B cell (primary cell): ENCODE measurements at regions not wholly inside any gene's neighbourhood (a gene's known extent, or its start where the extent isn't known, plus 50 kb on each side); places are given as distances from the start of the nearest gene placed in this dataset.

Experiments
- ATAC-seq: fragments of 200-7000 bp; cut with Tn5 transposase; one replicate; pipeline ENCODE4 v1.10.0; 2021; ENCODE audit warnings: low read depth, mild to moderate bottlenecking, moderate number of reproducible peaks, moderate library complexity
- CTCF ChIA-PET: fragments of 350-600 bp; sonication (Branson Sonifier 250); formaldehyde crosslinking; loops from one replicate; lab custom pipeline; 2021; ENCODE audit warnings: antibody characterized with exemption, inconsistent platforms; lab: Charles Lee
- POLR2A ChIA-PET: fragments of 350-600 bp; sonication (Branson Sonifier 250); formaldehyde crosslinking; loops from one replicate; lab custom pipeline; 2021; ENCODE audit warnings: antibody characterized with exemption; lab: Charles Lee
- DNase-seq: peaks from one replicate; pipeline ENCODE4 v3.0.0; 2013
- H2AFZ ChIP-seq: 2 replicates; pipeline ENCODE4 v1.6.1; 2012; ENCODE audit warnings: mild to moderate bottlenecking, low read depth, low read length; ENCODE audit not compliant: insufficient read depth, poor library complexity, severe bottlenecking
- H3K27ac ChIP-seq, 2 donors: 1 replicate in 1 of 2; 2 replicates in 1 of 2; pipeline ENCODE4 v1.5.1; 2012 to 2013; ENCODE audit warnings: low read length in 2 of 2, mild to moderate bottlenecking in 2 of 2, moderate library complexity in 1 of 2
- H3K27me3 ChIP-seq, 4 experiments: fragments of 200-600 bp in 1 of 4; sonication (generic) in 1 of 4; replicated peaks in 1 of 4; 1 replicate in 2 of 4; 2 replicates in 2 of 4; pipeline versions ENCODE4 v1.6.1 to v1.7.0; 2013 to 2016; ENCODE audit warnings: low read length in 3 of 4, mild to moderate bottlenecking in 2 of 4, mixed read lengths in 1 of 4, moderate library complexity in 1 of 4; ENCODE audit not compliant: insufficient read depth in 4 of 4, control insufficient read depth in 3 of 4; ENCODE audit errors: control extremely low read depth in 1 of 4
- H3K36me3 ChIP-seq, 2 experiments: replicated peaks in 1 of 2; 1 replicate in 1 of 2; 2 replicates in 1 of 2; pipeline versions ENCODE4 v1.6.1 to v1.7.1; 2013; ENCODE audit warnings: low read length in 1 of 2; ENCODE audit not compliant: insufficient read depth in 2 of 2, control insufficient read depth in 1 of 2; ENCODE audit errors: control extremely low read depth in 1 of 2, extremely low read depth in 1 of 2
- H3K4me1 ChIP-seq, 2 donors: fragments of 200-600 bp in 1 of 2; sonication (generic) in 1 of 2; 1 replicate in 1 of 2; 2 replicates in 1 of 2; pipeline versions ENCODE4 v1.5.1 to v1.6.1; 2013 to 2017; ENCODE audit warnings: low read length in 2 of 2; ENCODE audit not compliant: control insufficient read depth in 2 of 2, insufficient read depth in 2 of 2
- H3K4me2 ChIP-seq: replicated peaks from 2 replicates; pipeline ENCODE3; 2012; ENCODE audit warnings: mild to moderate bottlenecking, low read depth, low read length; ENCODE audit not compliant: poor library complexity, severe bottlenecking
- H3K4me3 ChIP-seq, 5 experiments: fragments of 200-600 bp in 1 of 5; sonication (generic) in 1 of 5; 1 replicate in 3 of 5; 2 replicates in 2 of 5; pipeline versions ENCODE4 v1.5.1 to v1.7.0; 2011 to 2016; ENCODE audit warnings: low read length in 4 of 5, mild to moderate bottlenecking in 4 of 5, low read depth in 2 of 5, control low read depth in 1 of 5, moderate library complexity in 1 of 5; ENCODE audit not compliant: insufficient read depth in 1 of 5; ENCODE audit errors: control extremely low read depth in 1 of 5, extremely low read depth in 1 of 5
- H3K79me2 ChIP-seq: fragments of 200-600 bp; sonication (generic); one replicate; pipeline ENCODE4 v1.6.0; 2016; ENCODE audit warnings: low read length; ENCODE audit not compliant: control insufficient read depth, insufficient read depth
- H3K9ac ChIP-seq: fragments of 200-600 bp; sonication (generic); 2 replicates; pipeline ENCODE4 v1.6.1; 2017; ENCODE audit warnings: mild to moderate bottlenecking, low read length, moderate library complexity
- H3K9me3 ChIP-seq, 3 donors: one replicate each; pipeline versions ENCODE4 v1.6.1 to v1.7.1; 2013; ENCODE audit warnings: low read length in 2 of 3; ENCODE audit not compliant: control insufficient read depth in 2 of 3, insufficient read depth in 1 of 3; ENCODE audit errors: control extremely low read depth in 1 of 3
- H4K20me1 ChIP-seq: 2 replicates; pipeline ENCODE4 v1.6.0; 2012; ENCODE audit warnings: mild to moderate bottlenecking, low read length; ENCODE audit not compliant: insufficient read depth, control insufficient read depth, poor library complexity, severe bottlenecking
- H3K27ac Mint-ChIP-seq: one replicate; pipeline ENCODE4 v1.8.0; 2021; ENCODE audit warnings: mixed read lengths
- H3K27me3 Mint-ChIP-seq: one replicate; pipeline ENCODE4 v1.8.0; 2021; ENCODE audit warnings: mixed read lengths
- H3K4me1 Mint-ChIP-seq: one replicate; pipeline ENCODE4 v1.8.0; 2021; ENCODE audit warnings: mixed read lengths
- H3K4me3 Mint-ChIP-seq: one replicate; pipeline ENCODE4 v1.8.0; 2021; ENCODE audit warnings: mixed read lengths
- H3K9me3 Mint-ChIP-seq: one replicate; pipeline ENCODE4 v1.8.0; 2022; ENCODE audit warnings: mixed read lengths; ENCODE audit not compliant: insufficient read depth
- EZH2 ChIP-seq: IDR thresholded peaks from 2 replicates; pipeline ENCODE4 v1.6.1; 2012; ENCODE audit warnings: borderline replicate concordance, low read depth, mild to moderate bottlenecking, moderate library complexity, low read length; ENCODE audit not compliant: insufficient read depth, poor library complexity, severe bottlenecking
- WGBS: methylation state at CpG from one replicate; pipeline ENCODE4 v1.1.5; 2013; ENCODE audit warnings: missing lambda C conversion rate; ENCODE audit not compliant: insufficient coverage; 5-methylcytosine and 5-hydroxymethylcytosine counted together
- intact Hi-C: fragments of 100-400 bp; cut with micrococcal nuclease; formaldehyde crosslinking; loops from one replicate; pipeline ENCODE4 v1.10.0; 2022
- TF ChIP-seq, protein P1 (sequence below): fragments of 200-600 bp; IDR thresholded peaks from one replicate; pipeline ENCODE4 v1.8.0; 2022; ENCODE audit warnings: antibody characterized with exemption, mild to moderate bottlenecking

DNA sequence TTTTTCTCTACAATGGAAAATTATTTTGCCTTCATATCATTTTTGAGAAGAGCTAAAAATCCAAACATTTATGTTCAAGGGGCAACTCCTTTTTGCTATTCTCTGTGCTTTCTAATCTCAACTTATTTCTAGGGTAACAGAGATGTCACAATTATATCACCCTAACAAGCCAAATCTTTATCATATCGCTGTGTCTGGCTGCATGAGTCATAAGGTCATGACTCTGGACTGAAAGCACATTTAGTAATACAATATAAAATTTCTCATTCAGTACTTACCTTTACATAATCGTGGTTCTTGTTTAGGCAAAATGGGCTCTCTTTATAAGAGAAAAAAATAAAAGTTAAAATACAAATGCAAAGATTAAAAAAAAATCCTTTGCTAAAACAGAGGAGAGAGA is 326.0 kb downstream of the CASP12 start:
- Histone ChIP-seq H3K4me1 (no peaks in the 10 kb centered on the region), H3K36me3 (no peaks in the 10 kb centered on the region), H2AFZ (no peak overlapping the region), H3K27me3 (peaks cover 0 to 2% (median 0%) of the 10 kb centered on the region in 4 experiments), H4K20me1 (no peaks in the 10 kb centered on the region), H3K4me2 (no peak overlapping the region), H3K4me3 (no peak overlapping the region), H3K27ac (no peak overlapping the region), H3K79me2 (no peaks in the 10 kb centered on the region), H3K9ac (no peak overlapping the region), H3K9me3 (no peaks in the 10 kb centered on the region)
- no peak overlapping the region for H3K27ac Mint-ChIP-seq
- peaks cover 4% of the 10 kb centered on the region for H3K9me3 Mint-ChIP-seq
- WGBS: no CpG with 5 or more reads among the region's 2 CpGs
- peaks cover 12% of the 10 kb centered on the region for H3K27me3 Mint-ChIP-seq
- intact Hi-C loops: no loop called here
- DNase-seq: no peak
- ATAC-seq: no peak
- ChIA-PET POLR2A (no interaction called here), CTCF (no interaction called here)
- no peak for TF ChIP-seq EZH2
- TF ChIP-seq, protein P1, sequence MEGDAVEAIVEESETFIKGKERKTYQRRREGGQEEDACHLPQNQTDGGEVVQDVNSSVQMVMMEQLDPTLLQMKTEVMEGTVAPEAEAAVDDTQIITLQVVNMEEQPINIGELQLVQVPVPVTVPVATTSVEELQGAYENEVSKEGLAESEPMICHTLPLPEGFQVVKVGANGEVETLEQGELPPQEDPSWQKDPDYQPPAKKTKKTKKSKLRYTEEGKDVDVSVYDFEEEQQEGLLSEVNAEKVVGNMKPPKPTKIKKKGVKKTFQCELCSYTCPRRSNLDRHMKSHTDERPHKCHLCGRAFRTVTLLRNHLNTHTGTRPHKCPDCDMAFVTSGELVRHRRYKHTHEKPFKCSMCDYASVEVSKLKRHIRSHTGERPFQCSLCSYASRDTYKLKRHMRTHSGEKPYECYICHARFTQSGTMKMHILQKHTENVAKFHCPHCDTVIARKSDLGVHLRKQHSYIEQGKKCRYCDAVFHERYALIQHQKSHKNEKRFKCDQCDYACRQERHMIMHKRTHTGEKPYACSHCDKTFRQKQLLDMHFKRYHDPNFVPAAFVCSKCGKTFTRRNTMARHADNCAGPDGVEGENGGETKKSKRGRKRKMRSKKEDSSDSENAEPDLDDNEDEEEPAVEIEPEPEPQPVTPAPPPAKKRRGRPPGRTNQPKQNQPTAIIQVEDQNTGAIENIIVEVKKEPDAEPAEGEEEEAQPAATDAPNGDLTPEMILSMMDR: no peak
- no peaks in the 10 kb centered on the region for H3K4me1 Mint-ChIP-seq
- no peak overlapping the region for H3K4me3 Mint-ChIP-seq

- Mint-ChIP-seq H3K27me3 (peaks cover 12% of the 10 kb centered on the region), H3K4me3 (no peak overlapping the region), H3K9me3 (peaks cover 4% of the 10 kb centered on the region), H3K27ac (no peak overlapping the region), H3K4me1 (no peaks in the 10 kb centered on the region)
- peaks cover 0 to 2% (median 0%) of the 10 kb centered on the region in 4 experiments for H3K27me3 ChIP-seq
- H3K4me3 ChIP-seq: no peak overlapping the region
- ChIA-PET POLR2A (no interaction called here), CTCF (interaction anchor here (1.7 kb wide), 1 partner anchor 20 kb away, joined by 4 read pairs; no protein-coding TSS in a partner anchor)
- H3K79me2 ChIP-seq: no peaks in the 10 kb centered on the region
- no peak for DNase-seq
- H2AFZ ChIP-seq: no peak overlapping the region
- intact Hi-C loops: no loop called here
- H3K4me1 ChIP-seq: no peaks in the 10 kb centered on the region
- H3K9me3 ChIP-seq: peaks cover 0 to 1% (median under 1%) of the 10 kb centered on the region in 3 donors
- H3K9ac ChIP-seq: no peak overlapping the region
- no peak overlapping the region for H3K4me2 ChIP-seq
- H3K27ac ChIP-seq: no peak overlapping the region
- no peak for TF ChIP-seq EZH2
- TF ChIP-seq, protein P1: no peak
- H4K20me1 ChIP-seq: no peaks in the 10 kb centered on the region
- WGBS: 89% methylated on average over 2 of the region's 4 CpGs
- no peaks in the 10 kb centered on the region for H3K36me3 ChIP-seq
- no peak for ATAC-seq
These were observed 328.1 kb downstream of the CASP12 start for GRCh38 chr11:104570078-104570701.
